ENCODE measurements at regions not wholly inside any gene's neighbourhood (a gene's known extent, or its start where the extent isn't known, plus 50 kb on each side); places are given as distances from the start of the nearest gene placed in this dataset.

DNA sequence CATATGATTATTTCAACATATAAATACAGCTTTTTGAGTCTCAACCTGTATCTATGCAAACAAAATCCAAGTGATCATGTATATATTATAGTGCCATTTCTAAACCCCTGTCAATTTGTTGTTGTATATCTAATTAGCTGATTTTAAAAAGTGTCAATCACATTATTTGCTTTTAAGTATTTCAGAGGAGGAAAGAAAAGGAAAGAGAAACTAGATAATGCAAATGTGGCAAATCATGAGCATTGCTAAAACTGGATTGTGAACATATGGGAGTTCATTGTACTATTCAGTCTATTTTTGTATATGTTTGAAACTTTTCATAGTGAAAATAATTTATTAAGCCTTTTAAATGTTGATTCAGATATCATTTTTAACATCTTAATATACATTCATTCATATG, 190.7 kb downstream of the ZIC4 start:
- H2AK5ac ChIP-seq (ENCODE audit: low read length), result no peak overlapping the region
- no peaks in the 10 kb centered on the region for H3K4me1 ChIP-seq (ENCODE audit: control insufficient read depth, low read depth, low read length)
- H3K4me3 ChIP-seq (ENCODE audit: low read length), result no peak overlapping the region
- H3K4ac ChIP-seq (ENCODE audit: low read depth, low read length), result no peak overlapping the region
- no peak for DNase-seq
- no peak overlapping the region for H4K8ac ChIP-seq (ENCODE audit: low read depth, low read length)
- H3K56ac ChIP-seq (ENCODE audit: low read length), result no peak overlapping the region
- H2BK120ac ChIP-seq (ENCODE audit: low read depth, low read length), result no peak overlapping the region
- H3K27ac ChIP-seq (ENCODE audit: low read depth, low read length), result no peak overlapping the region
- H3K79me1 ChIP-seq (ENCODE audit: low read length), result no peaks in the 10 kb centered on the region
- no peak overlapping the region for H3K23ac ChIP-seq (ENCODE audit: low read length)
- no peak overlapping the region for H4K5ac ChIP-seq (ENCODE audit: low read length)
- H3K27me3 ChIP-seq (ENCODE audit: insufficient read depth, low read length, poor library complexity), result no peaks in the 10 kb centered on the region
- no peak overlapping the region for H2BK5ac ChIP-seq (ENCODE audit: low read length)
- H2BK15ac ChIP-seq (replicated peaks; ENCODE audit: low read depth), result no peak overlapping the region
- H3K9ac ChIP-seq (ENCODE audit: low read length), result no peak overlapping the region
- H3K4me2 ChIP-seq (ENCODE audit: low read length), result no peak overlapping the region
- H3K36me3 ChIP-seq (ENCODE audit: control insufficient read depth, insufficient read depth, low read length), result no peaks in the 10 kb centered on the region
- no peaks in the 10 kb centered on the region for H3K79me2 ChIP-seq (ENCODE audit: control insufficient read depth, insufficient read depth, low read length)
- no peak overlapping the region for H3K18ac ChIP-seq (ENCODE audit: low read length)

DNA sequence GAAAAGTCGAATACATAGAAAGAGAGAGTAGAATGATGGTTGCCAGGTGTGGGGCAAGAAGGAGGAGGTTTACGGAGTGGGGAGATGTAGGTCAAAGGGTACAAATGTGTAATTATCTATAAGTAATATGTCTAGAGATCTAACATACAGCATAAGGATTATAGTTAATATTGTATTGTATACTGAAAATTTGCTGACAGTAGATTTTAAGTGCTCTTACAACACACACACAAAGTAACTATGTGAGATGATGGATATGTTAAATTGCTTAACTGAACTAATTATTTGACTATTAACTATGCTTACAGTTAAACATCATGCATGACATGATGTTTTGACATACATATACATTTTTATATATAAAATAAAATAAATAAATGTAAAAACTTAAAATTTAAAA, 192.7 kb downstream of the ZIC4 start:
- no peaks in the 10 kb centered on the region for H3K36me3 ChIP-seq (ENCODE audit: control insufficient read depth, insufficient read depth, low read length)
- no peak overlapping the region for H3K4me3 ChIP-seq (ENCODE audit: low read length)
- no peak overlapping the region for H2BK15ac ChIP-seq (replicated peaks; ENCODE audit: low read depth)
- H3K79me2 ChIP-seq (ENCODE audit: control insufficient read depth, insufficient read depth, low read length), result no peaks in the 10 kb centered on the region
- H2AK5ac ChIP-seq (ENCODE audit: low read length), result no peak overlapping the region
- H3K9ac ChIP-seq (ENCODE audit: low read length), result no peak overlapping the region
- no peak overlapping the region for H4K8ac ChIP-seq (ENCODE audit: low read depth, low read length)
- H3K79me1 ChIP-seq (ENCODE audit: low read length), result no peaks in the 10 kb centered on the region
- H3K4ac ChIP-seq (ENCODE audit: low read depth, low read length), result no peak overlapping the region
- H2BK5ac ChIP-seq (ENCODE audit: low read length), result no peak overlapping the region
- no peak overlapping the region for H4K5ac ChIP-seq (ENCODE audit: low read length)
- no peak overlapping the region for H3K56ac ChIP-seq (ENCODE audit: low read length)
- H3K4me1 ChIP-seq (ENCODE audit: control insufficient read depth, low read depth, low read length), result no peaks in the 10 kb centered on the region
- no peak overlapping the region for H3K18ac ChIP-seq (ENCODE audit: low read length)
- H3K27ac ChIP-seq (ENCODE audit: low read depth, low read length), result no peak overlapping the region
- H2BK120ac ChIP-seq (ENCODE audit: low read depth, low read length), result no peak overlapping the region
- DNase-seq, result no peak
- H3K4me2 ChIP-seq (ENCODE audit: low read length), result no peak overlapping the region
- WGBS (ENCODE audit: extremely low coverage, insufficient coverage, low lambda C conversion rate), result no CpG with 5 or more reads among the region's 2 CpGs
- H3K23ac ChIP-seq (ENCODE audit: low read length), result no peak overlapping the region
- H3K27me3 ChIP-seq (ENCODE audit: insufficient read depth, low read length, poor library complexity), result no peaks in the 10 kb centered on the region

DNA sequence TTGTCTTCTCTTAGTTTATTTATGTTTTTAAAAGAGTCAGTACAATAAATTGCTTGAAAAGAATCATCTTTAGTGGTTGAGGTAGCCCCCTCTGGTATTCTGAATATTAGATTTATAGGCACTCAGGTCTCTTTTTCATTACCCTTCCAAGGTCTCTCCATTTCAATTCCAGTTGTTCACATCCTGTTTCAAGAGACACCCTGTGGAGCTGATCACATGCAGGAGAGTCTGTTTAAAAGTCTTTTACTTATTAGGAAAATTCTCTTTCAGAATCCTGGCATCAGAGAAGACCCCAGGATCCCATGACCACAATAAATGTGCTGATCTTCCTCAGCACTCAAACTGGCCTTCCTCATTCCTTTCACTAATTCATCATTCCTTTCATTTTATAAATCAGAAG, 195.7 kb downstream of the ZIC4 start:
- Histone ChIP-seq H4K5ac (ENCODE audit: low read length) (no peak overlapping the region), H3K4me2 (ENCODE audit: low read length) (no peak overlapping the region), H3K36me3 (ENCODE audit: control insufficient read depth, insufficient read depth, low read length) (no peaks in the 10 kb centered on the region), H2BK5ac (ENCODE audit: low read length) (no peak overlapping the region), H2AK5ac (ENCODE audit: low read length) (no peak overlapping the region), H4K8ac (ENCODE audit: low read depth, low read length) (no peak overlapping the region), H3K79me2 (ENCODE audit: control insufficient read depth, insufficient read depth, low read length) (no peaks in the 10 kb centered on the region), H3K79me1 (ENCODE audit: low read length) (no peaks in the 10 kb centered on the region), H2BK15ac (replicated peaks; ENCODE audit: low read depth) (no peak overlapping the region), H3K9ac (ENCODE audit: low read length) (no peak overlapping the region), H3K27me3 (ENCODE audit: insufficient read depth, low read length, poor library complexity) (no peaks in the 10 kb centered on the region), H3K4me3 (ENCODE audit: low read length) (no peak overlapping the region), H3K4ac (ENCODE audit: low read depth, low read length) (no peak overlapping the region), H3K18ac (ENCODE audit: low read length) (no peak overlapping the region), H2BK120ac (ENCODE audit: low read depth, low read length) (no peak overlapping the region), H3K4me1 (ENCODE audit: control insufficient read depth, low read depth, low read length) (no peaks in the 10 kb centered on the region), H3K27ac (ENCODE audit: low read depth, low read length) (no peak overlapping the region), H3K56ac (ENCODE audit: low read length) (no peak overlapping the region), H3K23ac (ENCODE audit: low read length) (no peak overlapping the region)
- no peak for DNase-seq

DNA sequence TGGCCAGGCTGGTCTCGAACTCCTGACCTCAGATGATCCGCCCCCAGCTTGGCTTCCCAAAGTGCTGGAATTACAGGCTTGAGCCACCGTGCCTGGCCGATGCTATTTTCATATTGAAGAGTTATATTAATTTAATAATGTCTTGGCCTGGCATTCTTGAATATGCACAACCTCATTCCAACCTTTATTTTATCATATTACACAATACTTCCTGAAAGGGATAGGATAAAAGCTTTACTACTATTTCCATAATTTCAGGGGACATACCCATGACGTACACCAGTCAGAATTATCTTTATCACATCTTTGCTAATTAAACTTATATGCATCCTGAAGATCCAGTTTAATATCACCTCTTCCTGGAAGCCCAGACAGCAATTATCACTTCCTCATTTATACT, 205.3 kb downstream of the ZIC4 start:
- Histone ChIP-seq H3K27me3 (ENCODE audit: insufficient read depth, low read length, poor library complexity) (no peaks in the 10 kb centered on the region), H3K79me1 (ENCODE audit: low read length) (no peaks in the 10 kb centered on the region), H2BK120ac (ENCODE audit: low read depth, low read length) (no peak overlapping the region), H3K56ac (ENCODE audit: low read length) (no peak overlapping the region), H2BK5ac (ENCODE audit: low read length) (no peak overlapping the region), H2AK5ac (ENCODE audit: low read length) (no peak overlapping the region), H3K4me1 (ENCODE audit: control insufficient read depth, low read depth, low read length) (no peaks in the 10 kb centered on the region), H3K18ac (ENCODE audit: low read length) (no peak overlapping the region), H3K36me3 (ENCODE audit: control insufficient read depth, insufficient read depth, low read length) (no peaks in the 10 kb centered on the region), H4K8ac (ENCODE audit: low read depth, low read length) (peak overlapping the region; percentile 39), H3K4ac (ENCODE audit: low read depth, low read length) (no peak overlapping the region), H3K23ac (ENCODE audit: low read length) (no peak overlapping the region), H3K4me3 (ENCODE audit: low read length) (no peak overlapping the region), H3K4me2 (ENCODE audit: low read length) (no peak overlapping the region), H4K5ac (ENCODE audit: low read length) (no peak overlapping the region), H3K27ac (ENCODE audit: low read depth, low read length) (no peak overlapping the region), H2BK15ac (replicated peaks; ENCODE audit: low read depth) (no peak overlapping the region), H3K79me2 (ENCODE audit: control insufficient read depth, insufficient read depth, low read length) (no peaks in the 10 kb centered on the region), H3K9ac (ENCODE audit: low read length) (no peak overlapping the region)
- DNase-seq, result no peak
- WGBS (ENCODE audit: extremely low coverage, insufficient coverage, low lambda C conversion rate), result no CpG with 5 or more reads among the region's 5 CpGs

DNA sequence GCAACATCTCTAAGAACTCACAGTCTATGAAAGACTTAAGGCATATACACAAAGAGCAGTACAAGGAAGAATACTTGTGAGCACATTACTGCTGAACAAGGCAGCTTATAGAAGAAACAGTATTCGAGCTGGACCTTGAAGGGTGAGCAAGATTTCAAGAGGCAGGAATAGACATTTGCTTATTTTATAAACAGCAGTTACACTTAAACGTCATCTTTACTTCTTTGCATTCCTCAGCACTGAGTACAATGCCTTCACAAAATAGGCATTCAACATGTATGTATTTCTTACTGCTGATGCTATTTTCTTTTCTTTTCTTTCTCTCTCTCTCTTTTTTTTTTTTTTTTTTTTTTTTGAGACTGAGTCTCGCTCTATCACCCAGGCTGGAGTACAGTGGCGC, 205.8 kb downstream of the ZIC4 start:
- Histone ChIP-seq H3K23ac (ENCODE audit: low read length) (no peak overlapping the region), H4K8ac (ENCODE audit: low read depth, low read length) (no peak overlapping the region), H2BK120ac (ENCODE audit: low read depth, low read length) (no peak overlapping the region), H3K27ac (ENCODE audit: low read depth, low read length) (no peak overlapping the region), H3K36me3 (ENCODE audit: control insufficient read depth, insufficient read depth, low read length) (no peaks in the 10 kb centered on the region), H3K4me1 (ENCODE audit: control insufficient read depth, low read depth, low read length) (no peaks in the 10 kb centered on the region), H2BK5ac (ENCODE audit: low read length) (no peak overlapping the region), H3K18ac (ENCODE audit: low read length) (no peak overlapping the region), H3K4ac (ENCODE audit: low read depth, low read length) (no peak overlapping the region), H3K4me2 (ENCODE audit: low read length) (no peak overlapping the region), H3K79me2 (ENCODE audit: control insufficient read depth, insufficient read depth, low read length) (no peaks in the 10 kb centered on the region), H3K56ac (ENCODE audit: low read length) (no peak overlapping the region), H4K5ac (ENCODE audit: low read length) (no peak overlapping the region), H3K4me3 (ENCODE audit: low read length) (no peak overlapping the region), H3K9ac (ENCODE audit: low read length) (no peak overlapping the region), H3K27me3 (ENCODE audit: insufficient read depth, low read length, poor library complexity) (no peaks in the 10 kb centered on the region), H3K79me1 (ENCODE audit: low read length) (no peaks in the 10 kb centered on the region), H2AK5ac (ENCODE audit: low read length) (no peak overlapping the region), H2BK15ac (replicated peaks; ENCODE audit: low read depth) (no peak overlapping the region)
- no CpG with 5 or more reads among the region's 4 CpGs for WGBS (ENCODE audit: extremely low coverage, insufficient coverage, low lambda C conversion rate)
- DNase-seq, result no peak

DNA sequence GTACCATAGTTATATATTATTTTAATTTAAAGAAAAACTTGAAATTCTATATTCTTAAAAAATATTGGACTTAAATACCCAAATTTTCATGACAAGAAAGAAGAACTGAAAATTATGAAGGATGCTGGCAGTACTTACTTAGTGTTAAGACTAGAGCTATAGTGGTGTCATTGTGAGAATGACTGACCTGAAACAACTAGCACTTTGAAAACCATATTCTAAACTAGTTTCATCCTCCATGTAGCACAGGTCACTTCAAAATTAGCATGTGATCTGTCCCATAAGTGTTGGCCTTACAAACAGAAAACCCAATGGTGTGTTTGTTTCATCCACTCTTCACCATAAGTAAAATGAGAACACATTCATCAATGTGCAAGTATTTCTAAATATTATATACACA, 208.6 kb downstream of the ZIC4 start:
- Histone ChIP-seq H3K23ac (ENCODE audit: low read length) (no peak overlapping the region), H3K36me3 (ENCODE audit: control insufficient read depth, insufficient read depth, low read length) (no peaks in the 10 kb centered on the region), H2BK5ac (ENCODE audit: low read length) (no peak overlapping the region), H3K27me3 (ENCODE audit: insufficient read depth, low read length, poor library complexity) (no peaks in the 10 kb centered on the region), H3K18ac (ENCODE audit: low read length) (no peak overlapping the region), H3K4me2 (ENCODE audit: low read length) (no peak overlapping the region), H3K79me1 (ENCODE audit: low read length) (no peaks in the 10 kb centered on the region), H2BK15ac (replicated peaks; ENCODE audit: low read depth) (no peak overlapping the region), H2AK5ac (ENCODE audit: low read length) (no peak overlapping the region), H3K4me1 (ENCODE audit: control insufficient read depth, low read depth, low read length) (no peaks in the 10 kb centered on the region), H4K5ac (ENCODE audit: low read length) (no peak overlapping the region), H3K9ac (ENCODE audit: low read length) (no peak overlapping the region), H3K4ac (ENCODE audit: low read depth, low read length) (no peak overlapping the region), H3K56ac (ENCODE audit: low read length) (no peak overlapping the region), H2BK120ac (ENCODE audit: low read depth, low read length) (no peak overlapping the region), H3K4me3 (ENCODE audit: low read length) (no peak overlapping the region), H4K8ac (ENCODE audit: low read depth, low read length) (no peak overlapping the region), H3K79me2 (ENCODE audit: control insufficient read depth, insufficient read depth, low read length) (no peaks in the 10 kb centered on the region), H3K27ac (ENCODE audit: low read depth, low read length) (no peak overlapping the region)
- no peak for DNase-seq

Data from mesendoderm (in vitro differentiated cells).